ENCODE measurements at regions not wholly inside any gene's neighbourhood (a gene's known extent, or its start where the extent isn't known, plus 50 kb on each side); places are given as distances from the start of the nearest gene placed in this dataset.
A peak's percentile ranks its signal among the peaks of the same experiment; 100 is the strongest.

DNA sequence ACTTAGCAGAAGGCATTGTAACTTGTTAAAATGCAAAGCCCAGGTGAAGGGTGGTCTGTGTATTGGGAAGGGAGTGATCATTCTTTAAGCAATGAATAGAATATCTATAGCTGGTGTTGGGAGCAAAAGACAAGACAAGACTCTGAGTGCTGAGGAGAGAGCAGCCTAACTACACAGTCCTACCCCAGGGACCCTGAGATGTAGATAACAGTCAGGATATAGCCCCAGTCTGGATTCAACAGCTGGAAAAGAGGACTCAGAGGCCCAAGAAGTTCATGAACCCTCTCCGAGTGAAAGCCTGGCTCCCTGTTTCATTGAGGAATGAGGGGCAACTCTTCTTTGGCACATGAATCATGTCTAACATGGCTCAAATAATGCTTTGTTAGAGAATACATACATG is 310.7 kb upstream of the SLC14A2 start:
- TF ChIP-seq CTCF (IDR thresholded peaks at IDR 0.05) = no peak
- Histone ChIP-seq H3K36me3 (no peaks in the 10 kb centered on the region), H3K27me3 (no peaks in the 10 kb centered on the region), H3K4me1 (no peaks in the 10 kb centered on the region), H3K9me3 (no peaks in the 10 kb centered on the region), H3K27ac (no peak overlapping the region), H3K4me3 (no peak overlapping the region)
- DNase-seq = no peak
- ATAC-seq = no peak
- intact Hi-C loops (cut with DNase I) = no loop called here

DNA sequence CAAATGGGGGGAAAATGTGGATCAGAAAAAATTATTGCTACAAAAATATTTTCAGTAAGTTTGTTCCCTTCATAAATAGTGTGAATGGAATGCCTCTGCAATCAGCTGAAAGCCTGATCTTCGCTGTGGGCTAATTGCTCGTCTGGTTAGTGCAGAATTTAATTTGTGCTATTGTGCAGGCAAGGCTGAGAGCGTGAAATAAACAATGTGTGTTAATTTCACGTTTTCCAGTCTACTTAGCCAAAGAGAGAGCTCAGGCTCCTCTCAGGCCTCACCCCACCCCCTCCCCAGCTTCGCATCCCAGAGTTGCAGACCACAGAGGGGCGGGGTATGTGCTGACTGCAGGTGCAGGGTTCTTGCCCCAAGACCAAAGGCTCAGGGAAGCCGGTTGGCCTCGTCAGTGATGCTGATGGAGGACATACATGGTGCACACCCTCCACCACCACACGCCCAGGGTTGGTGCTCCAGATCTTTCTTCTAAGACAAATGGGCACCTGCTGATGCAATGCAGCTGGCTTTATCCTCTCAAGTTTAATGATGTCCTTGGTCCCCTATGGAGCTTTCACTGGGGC is 302.6 kb upstream of the SLC14A2 start:
- H3K9me3 ChIP-seq = no peaks in the 10 kb centered on the region
- intact Hi-C loops (cut with DNase I) = no loop called here
- ATAC-seq (no peak), DNase-seq (no peak)
- no peaks in the 10 kb centered on the region for H3K27me3 ChIP-seq
- no peaks in the 10 kb centered on the region for H3K36me3 ChIP-seq
- H3K4me3 ChIP-seq = no peak overlapping the region
- TF ChIP-seq CTCF (IDR thresholded peaks at IDR 0.05) = no peak
- H3K27ac ChIP-seq = no peak overlapping the region
- H3K4me1 ChIP-seq = no peaks in the 10 kb centered on the region

GRCh38 chr18:45316127-45316526 is 299.1 kb upstream of the SLC14A2 start:
- Histone ChIP-seq H3K9me3 (no peaks in the 10 kb centered on the region), H3K27me3 (no peaks in the 10 kb centered on the region), H3K27ac (no peak overlapping the region), H3K4me1 (peaks cover 0 to 6% of the 10 kb centered on the region in 2 donors), H3K4me3 (no peak overlapping the region), H3K36me3 (no peaks in the 10 kb centered on the region)
- intact Hi-C loops (cut with DNase I) = no loop called here
- ATAC-seq (no peak), DNase-seq (no peak)
- TF ChIP-seq CTCF (IDR thresholded peaks at IDR 0.05) = no peak

DNA sequence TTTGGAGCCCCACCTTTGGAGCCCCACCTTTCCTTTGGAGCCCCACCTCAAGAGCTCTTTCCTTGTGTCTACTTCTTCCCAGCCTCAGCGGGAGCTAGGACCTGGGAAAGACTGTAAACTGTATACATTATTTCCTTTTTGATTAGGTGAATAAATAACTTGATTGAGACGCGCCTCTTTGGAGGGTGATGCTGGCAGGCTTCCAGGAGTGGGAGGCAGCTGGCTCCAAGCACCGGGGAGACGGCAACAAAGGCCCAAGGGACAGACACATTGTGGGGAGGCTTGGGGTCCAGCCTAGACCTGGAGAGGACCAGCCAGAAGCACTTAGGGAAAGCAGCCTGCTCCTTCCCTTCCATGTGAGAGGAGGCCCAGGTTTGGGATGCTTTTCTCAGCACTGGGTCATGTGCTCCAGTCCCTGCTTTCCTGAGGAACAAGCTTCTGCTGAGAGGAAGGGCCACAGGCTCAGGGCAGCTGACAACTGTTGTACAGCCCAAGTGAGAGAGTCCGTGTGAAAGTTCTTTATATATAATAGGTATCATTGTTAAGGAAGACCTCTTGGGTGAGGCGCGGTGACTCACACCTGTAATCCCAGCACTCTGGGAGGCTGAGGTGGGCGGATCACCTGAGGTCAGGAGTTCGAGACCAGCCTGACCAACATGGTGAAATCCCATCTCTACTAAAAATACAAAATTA is 297.2 kb upstream of the SLC14A2 start:
- H3K36me3 ChIP-seq = no peaks in the 10 kb centered on the region
- H3K4me3 ChIP-seq = no peak overlapping the region
- peaks cover 0 to 9% of the 10 kb centered on the region in 2 donors for H3K4me1 ChIP-seq
- DNase-seq = peak in 1 of 4 donors; percentile 11
- H3K27me3 ChIP-seq = no peaks in the 10 kb centered on the region
- no peaks in the 10 kb centered on the region for H3K9me3 ChIP-seq
- no peak overlapping the region for H3K27ac ChIP-seq
- ATAC-seq = no peak
- intact Hi-C loops (cut with DNase I) = no loop called here
- no peak for TF ChIP-seq CTCF (IDR thresholded peaks at IDR 0.05)

DNA sequence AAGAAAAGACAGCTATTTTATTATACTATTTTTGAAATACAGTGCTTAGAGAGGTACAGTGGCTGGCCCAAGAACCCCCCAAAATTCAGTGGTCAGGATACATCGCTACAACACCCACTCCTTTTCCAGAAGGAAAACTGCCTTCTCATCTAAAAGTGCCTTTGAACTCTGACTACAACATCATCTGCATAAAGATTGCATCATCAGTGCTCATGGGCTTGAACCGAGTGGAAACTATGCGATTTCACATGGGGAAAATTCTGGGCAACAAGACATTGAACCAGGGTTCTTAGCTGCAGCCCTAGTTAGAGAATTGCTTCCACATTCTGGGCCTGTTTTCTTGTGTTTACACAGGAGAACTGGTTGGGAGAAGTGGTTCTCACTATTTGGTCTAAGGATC is 294.6 kb upstream of the SLC14A2 start:
- peaks cover 0 to 9% of the 10 kb centered on the region in 2 donors for H3K4me1 ChIP-seq
- H3K4me3 ChIP-seq = no peak overlapping the region
- H3K36me3 ChIP-seq = no peaks in the 10 kb centered on the region
- intact Hi-C loops (cut with DNase I) = no loop called here
- H3K27me3 ChIP-seq = peaks cover 0 to 6% of the 10 kb centered on the region in 2 donors
- ATAC-seq (peak; percentile 56), DNase-seq (peak in 1 of 4 donors; percentile 36)
- peak overlapping the region in 1 of 2 donors; percentile 15 for H3K27ac ChIP-seq
- TF ChIP-seq CTCF (IDR thresholded peaks at IDR 0.05) = no peak
- no peaks in the 10 kb centered on the region for H3K9me3 ChIP-seq
